ENCODE measurements at regions not wholly inside any gene's neighbourhood (a gene's known extent, or its start where the extent isn't known, plus 50 kb on each side); places are given as distances from the start of the nearest gene placed in this dataset.

- no peak overlapping the region for H3K4me3 ChIP-seq
- H3K27ac ChIP-seq: no peak overlapping the region
- TF ChIP-seq, protein P1, sequence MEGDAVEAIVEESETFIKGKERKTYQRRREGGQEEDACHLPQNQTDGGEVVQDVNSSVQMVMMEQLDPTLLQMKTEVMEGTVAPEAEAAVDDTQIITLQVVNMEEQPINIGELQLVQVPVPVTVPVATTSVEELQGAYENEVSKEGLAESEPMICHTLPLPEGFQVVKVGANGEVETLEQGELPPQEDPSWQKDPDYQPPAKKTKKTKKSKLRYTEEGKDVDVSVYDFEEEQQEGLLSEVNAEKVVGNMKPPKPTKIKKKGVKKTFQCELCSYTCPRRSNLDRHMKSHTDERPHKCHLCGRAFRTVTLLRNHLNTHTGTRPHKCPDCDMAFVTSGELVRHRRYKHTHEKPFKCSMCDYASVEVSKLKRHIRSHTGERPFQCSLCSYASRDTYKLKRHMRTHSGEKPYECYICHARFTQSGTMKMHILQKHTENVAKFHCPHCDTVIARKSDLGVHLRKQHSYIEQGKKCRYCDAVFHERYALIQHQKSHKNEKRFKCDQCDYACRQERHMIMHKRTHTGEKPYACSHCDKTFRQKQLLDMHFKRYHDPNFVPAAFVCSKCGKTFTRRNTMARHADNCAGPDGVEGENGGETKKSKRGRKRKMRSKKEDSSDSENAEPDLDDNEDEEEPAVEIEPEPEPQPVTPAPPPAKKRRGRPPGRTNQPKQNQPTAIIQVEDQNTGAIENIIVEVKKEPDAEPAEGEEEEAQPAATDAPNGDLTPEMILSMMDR (IDR thresholded peaks at IDR 0.05): no peak
- TF ChIP-seq EP300 (IDR thresholded peaks at IDR 0.05; ENCODE audit: low read depth) (no peak), POLR2AphosphoS5 (IDR thresholded peaks at IDR 0.05) (no peak), POLR2A (IDR thresholded peaks at IDR 0.05) (no peak)
- H3K9me3 ChIP-seq: no peaks in the 10 kb centered on the region
- no peak for DNase-seq
- H3K4me1 ChIP-seq: no peaks in the 10 kb centered on the region
- WGBS, 2 donors (ENCODE audit: low coverage in 1 of 2): 64 to 80% methylated on average over 1 to 3 of the region's 3 CpGs
- intact Hi-C loops (cut with DNase I; ENCODE audit: low total_unique reads): no loop called here
- in situ Hi-C loops (cut with MboI; ENCODE audit: low pct_ligation_motif_present in 1 of 4, low pct_unique_long_range_greater_than_20kb in 1 of 4, low sequenced_read_pairs in 3 of 4): no loop called here
- no peaks in the 10 kb centered on the region for H3K27me3 ChIP-seq
- no peaks in the 10 kb centered on the region for H3K36me3 ChIP-seq
These were observed 168.4 kb upstream of the WDR1 start for GRCh38 chr4:10285028-10285427.

DNA sequence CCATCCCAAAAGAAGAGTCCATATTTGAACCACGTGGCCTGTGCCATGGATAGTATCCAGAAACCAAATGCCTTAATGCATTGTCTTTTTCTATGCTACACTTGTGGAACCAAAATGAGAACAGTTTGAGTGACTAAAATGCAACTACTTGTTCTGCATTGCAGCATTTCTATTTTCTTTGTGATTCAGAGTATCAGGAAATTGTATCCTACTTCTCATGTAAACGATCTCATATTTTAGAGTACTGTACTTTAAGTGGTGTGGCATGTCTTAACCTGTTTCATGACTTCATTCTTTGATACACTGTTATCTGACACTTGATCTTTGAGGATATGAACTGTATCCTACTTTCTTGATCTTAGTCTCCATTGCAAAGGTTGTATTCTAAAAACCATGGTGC is 167.2 kb upstream of the WDR1 start:
- WGBS, 2 donors (ENCODE audit: low coverage in 1 of 2): 62 to 69% methylated on average over 2 of the region's 2 CpGs
- Histone ChIP-seq H3K9me3 (no peaks in the 10 kb centered on the region), H3K4me1 (no peaks in the 10 kb centered on the region), H3K27ac (no peak overlapping the region), H3K4me3 (no peak overlapping the region), H3K36me3 (no peaks in the 10 kb centered on the region), H3K27me3 (no peaks in the 10 kb centered on the region)
- intact Hi-C loops (cut with DNase I; ENCODE audit: low total_unique reads): no loop called here
- in situ Hi-C loops (cut with MboI; ENCODE audit: low pct_ligation_motif_present in 1 of 4, low pct_unique_long_range_greater_than_20kb in 1 of 4, low sequenced_read_pairs in 3 of 4): no loop called here
- no peak for TF ChIP-seq EP300 (IDR thresholded peaks at IDR 0.05; ENCODE audit: low read depth)
- no peak for TF ChIP-seq POLR2AphosphoS5 (IDR thresholded peaks at IDR 0.05)
- TF ChIP-seq, protein P1 (IDR thresholded peaks at IDR 0.05): no peak
- TF ChIP-seq POLR2A (IDR thresholded peaks at IDR 0.05): no peak
- DNase-seq: no peak

- intact Hi-C loops (cut with DNase I; ENCODE audit: low total_unique reads): no loop called here
- no peak for DNase-seq
- H3K4me1 ChIP-seq: no peaks in the 10 kb centered on the region
- H3K4me3 ChIP-seq: no peak overlapping the region
- in situ Hi-C loops (cut with MboI; ENCODE audit: low pct_ligation_motif_present in 1 of 4, low pct_unique_long_range_greater_than_20kb in 1 of 4, low sequenced_read_pairs in 3 of 4): no loop called here
- WGBS, 2 donors (ENCODE audit: low coverage in 1 of 2): 72 to 74% methylated on average over 2 to 3 of the region's 3 CpGs
- H3K9me3 ChIP-seq: no peaks in the 10 kb centered on the region
- no peaks in the 10 kb centered on the region for H3K27me3 ChIP-seq
- H3K36me3 ChIP-seq: no peaks in the 10 kb centered on the region
- no peak for TF ChIP-seq POLR2AphosphoS5 (IDR thresholded peaks at IDR 0.05)
- TF ChIP-seq, protein P1 (IDR thresholded peaks at IDR 0.05): no peak
- H3K27ac ChIP-seq: no peak overlapping the region
These were observed 165.4 kb upstream of the WDR1 start for GRCh38 chr4:10281996-10282395.

GRCh38 chr4:10279261-10279660 is 162.7 kb upstream of the WDR1 start:
- WGBS, 2 donors (ENCODE audit: low coverage in 1 of 2): 91 to 100% methylated on average over 1 to 7 of the region's 7 CpGs
- H3K27me3 ChIP-seq: no peaks in the 10 kb centered on the region
- no peak for DNase-seq
- H3K4me1 ChIP-seq: no peaks in the 10 kb centered on the region
- in situ Hi-C loops (cut with MboI; ENCODE audit: low pct_ligation_motif_present in 1 of 4, low pct_unique_long_range_greater_than_20kb in 1 of 4, low sequenced_read_pairs in 3 of 4): no loop called here
- intact Hi-C loops (cut with DNase I; ENCODE audit: low total_unique reads): no loop called here
- H3K9me3 ChIP-seq: no peaks in the 10 kb centered on the region
- no peaks in the 10 kb centered on the region for H3K36me3 ChIP-seq
- H3K27ac ChIP-seq: no peak overlapping the region
- no peak overlapping the region for H3K4me3 ChIP-seq
- TF ChIP-seq, protein P1 (IDR thresholded peaks at IDR 0.05): no peak
- TF ChIP-seq EP300 (IDR thresholded peaks at IDR 0.05; ENCODE audit: low read depth): no peak
- TF ChIP-seq POLR2A (IDR thresholded peaks at IDR 0.05): no peak
- no peak for TF ChIP-seq POLR2AphosphoS5 (IDR thresholded peaks at IDR 0.05)

Data from transverse colon (tissue), 4 donors.